ENCODE measurements at regions not wholly inside any gene's neighbourhood (a gene's known extent, or its start where the extent isn't known, plus 50 kb on each side); places are given as distances from the start of the nearest gene placed in this dataset.

GRCh38 chr12:124482901-124483799 is 84.3 kb downstream of the NCOR2 start:
- H3K27ac ChIP-seq (ENCODE audit: poor library complexity, severe bottlenecking), result no peak overlapping the region
- H3K36me3 ChIP-seq (ENCODE audit: low read depth), result peaks cover 55% of the 10 kb centered on the region
- H3K9me3 ChIP-seq (ENCODE audit: severe bottlenecking), result no peaks in the 10 kb centered on the region
- no peak overlapping the region for H3K4me3 ChIP-seq (ENCODE audit: severe bottlenecking)
- no peak for TF ChIP-seq CTCF (IDR thresholded peaks at IDR 0.05; ENCODE audit: poor library complexity, severe bottlenecking)
- H3K4me1 ChIP-seq (ENCODE audit: insufficient read depth, poor library complexity, severe bottlenecking), result peaks cover 6% of the 10 kb centered on the region
- DNase-seq (ENCODE audit: low spot score), result no peak
- no peaks in the 10 kb centered on the region for H3K27me3 ChIP-seq (ENCODE audit: insufficient read depth, poor library complexity, severe bottlenecking)
- no peak for ATAC-seq (ENCODE audit: low read depth)

- TF ChIP-seq CTCF (IDR thresholded peaks at IDR 0.05; ENCODE audit: poor library complexity, severe bottlenecking), result no peak
- no peaks in the 10 kb centered on the region for H3K9me3 ChIP-seq (ENCODE audit: severe bottlenecking)
- DNase-seq (ENCODE audit: low spot score) (no peak), ATAC-seq (ENCODE audit: low read depth) (no peak)
- no peak overlapping the region for H3K4me3 ChIP-seq (ENCODE audit: severe bottlenecking)
- H3K4me1 ChIP-seq (ENCODE audit: insufficient read depth, poor library complexity, severe bottlenecking), result peaks cover 6% of the 10 kb centered on the region
- H3K27ac ChIP-seq (ENCODE audit: poor library complexity, severe bottlenecking), result no peak overlapping the region
- peaks cover 61% of the 10 kb centered on the region for H3K36me3 ChIP-seq (ENCODE audit: low read depth)
- H3K27me3 ChIP-seq (ENCODE audit: insufficient read depth, poor library complexity, severe bottlenecking), result no peaks in the 10 kb centered on the region
Measured at GRCh38 chr12:124482567-124482893, 84.9 kb downstream of the NCOR2 start.

- Histone ChIP-seq H3K27me3 (ENCODE audit: insufficient read depth, poor library complexity, severe bottlenecking) (no peaks in the 10 kb centered on the region), H3K36me3 (ENCODE audit: low read depth) (peaks cover 61% of the 10 kb centered on the region), H3K9me3 (ENCODE audit: severe bottlenecking) (no peaks in the 10 kb centered on the region), H3K4me3 (ENCODE audit: severe bottlenecking) (no peak overlapping the region), H3K4me1 (ENCODE audit: insufficient read depth, poor library complexity, severe bottlenecking) (peaks cover 6% of the 10 kb centered on the region), H3K27ac (ENCODE audit: poor library complexity, severe bottlenecking) (peak overlapping the region; percentile 39)
- ATAC-seq (ENCODE audit: low read depth), result no peak
- no peak for TF ChIP-seq CTCF (IDR thresholded peaks at IDR 0.05; ENCODE audit: poor library complexity, severe bottlenecking)
- no peak for DNase-seq (ENCODE audit: low spot score)
Measured at GRCh38 chr12:124481772-124482566, 85.4 kb downstream of the NCOR2 start.

- H3K27me3 ChIP-seq (ENCODE audit: insufficient read depth, poor library complexity, severe bottlenecking), result no peaks in the 10 kb centered on the region
- no peak for TF ChIP-seq CTCF (IDR thresholded peaks at IDR 0.05; ENCODE audit: poor library complexity, severe bottlenecking)
- no peak for DNase-seq (ENCODE audit: low spot score)
- peak overlapping the region; percentile 39 for H3K27ac ChIP-seq (ENCODE audit: poor library complexity, severe bottlenecking)
- peaks cover 6% of the 10 kb centered on the region for H3K4me1 ChIP-seq (ENCODE audit: insufficient read depth, poor library complexity, severe bottlenecking)
- H3K4me3 ChIP-seq (ENCODE audit: severe bottlenecking), result no peak overlapping the region
- H3K9me3 ChIP-seq (ENCODE audit: severe bottlenecking), result no peaks in the 10 kb centered on the region
- ATAC-seq (ENCODE audit: low read depth), result peak; percentile 10; the same call in 1 of the 3 replicates
- peaks cover 66% of the 10 kb centered on the region for H3K36me3 ChIP-seq (ENCODE audit: low read depth)
Measured at GRCh38 chr12:124481257-124481750, 86.1 kb downstream of the NCOR2 start.

Data from RWPE2 (cell line).